Brain microvascular endothelial cell (primary cell): ENCODE measurements at regions not wholly inside any gene's neighbourhood (a gene's known extent, or its start where the extent isn't known, plus 50 kb on each side); places are given as distances from the start of the nearest gene placed in this dataset.
"Not testable (repeated sequence)": the region's sequence is repeated elsewhere in the genome, so short reads cannot be mapped to it uniquely, and the experiment has no call there.

Source experiments
- DNase-seq: peaks from one replicate; pipeline ENCODE4 v3.0.0-alpha.2; 2020
- H3K27ac ChIP-seq: fragments of 250-450 bp; sonication (Bioruptor Pico); 2 replicates; pipeline ENCODE4 v1.5.1; 2020; ENCODE audit warnings: mild to moderate bottlenecking, moderate library complexity
- H3K27me3 ChIP-seq: fragments of 250-450 bp; sonication (Bioruptor Pico); replicated peaks from 2 replicates; pipeline ENCODE4 v1.5.1; 2020; ENCODE audit warnings: mild to moderate bottlenecking
- H3K36me3 ChIP-seq: fragments of 250-450 bp; sonication (Bioruptor Pico); replicated peaks from 2 replicates; pipeline ENCODE4 v1.5.1; 2020; ENCODE audit warnings: mild to moderate bottlenecking
- H3K4me3 ChIP-seq: 2 replicates; pipeline ENCODE4 v1.5.1; 2011; ENCODE audit warnings: low read depth, mild to moderate bottlenecking, control low read depth, low read length, moderate library complexity
- in situ Hi-C: cut with HindIII; loops from 2 replicates; pipeline ENCODE4 v1.10.0; 2017; ENCODE audit warnings: low sequenced_read_pairs, low pct_ligation_motif_present
- TF ChIP-seq, protein P1 (sequence below): IDR thresholded peaks from 2 replicates; pipeline ENCODE4 v1.5.1; 2011; ENCODE audit warnings: low read depth, mild to moderate bottlenecking, moderate library complexity, low read length, control low read depth, inconsistent platforms; ENCODE audit errors: missing control alignments

GRCh38 chr12:34108967-34109366 is 86.7 kb downstream of the ALG10 start:
- TF ChIP-seq, protein P1, sequence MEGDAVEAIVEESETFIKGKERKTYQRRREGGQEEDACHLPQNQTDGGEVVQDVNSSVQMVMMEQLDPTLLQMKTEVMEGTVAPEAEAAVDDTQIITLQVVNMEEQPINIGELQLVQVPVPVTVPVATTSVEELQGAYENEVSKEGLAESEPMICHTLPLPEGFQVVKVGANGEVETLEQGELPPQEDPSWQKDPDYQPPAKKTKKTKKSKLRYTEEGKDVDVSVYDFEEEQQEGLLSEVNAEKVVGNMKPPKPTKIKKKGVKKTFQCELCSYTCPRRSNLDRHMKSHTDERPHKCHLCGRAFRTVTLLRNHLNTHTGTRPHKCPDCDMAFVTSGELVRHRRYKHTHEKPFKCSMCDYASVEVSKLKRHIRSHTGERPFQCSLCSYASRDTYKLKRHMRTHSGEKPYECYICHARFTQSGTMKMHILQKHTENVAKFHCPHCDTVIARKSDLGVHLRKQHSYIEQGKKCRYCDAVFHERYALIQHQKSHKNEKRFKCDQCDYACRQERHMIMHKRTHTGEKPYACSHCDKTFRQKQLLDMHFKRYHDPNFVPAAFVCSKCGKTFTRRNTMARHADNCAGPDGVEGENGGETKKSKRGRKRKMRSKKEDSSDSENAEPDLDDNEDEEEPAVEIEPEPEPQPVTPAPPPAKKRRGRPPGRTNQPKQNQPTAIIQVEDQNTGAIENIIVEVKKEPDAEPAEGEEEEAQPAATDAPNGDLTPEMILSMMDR, result no peak
- no peak for DNase-seq
- Histone ChIP-seq H3K27me3 (no peaks in the 10 kb centered on the region), H3K27ac (no peak overlapping the region), H3K4me3 (no peak overlapping the region), H3K36me3 (no peaks in the 10 kb centered on the region)
- in situ Hi-C loops, result no loop called here

GRCh38 chr12:34109390-34109789 is 87.1 kb downstream of the ALG10 start:
- no peak overlapping the region for H3K27ac ChIP-seq
- no peaks in the 10 kb centered on the region for H3K27me3 ChIP-seq
- TF ChIP-seq, protein P1, result no peak
- no peak overlapping the region for H3K4me3 ChIP-seq
- in situ Hi-C loops, result no loop called here
- H3K36me3 ChIP-seq, result no peaks in the 10 kb centered on the region
- no peak for DNase-seq

GRCh38 chr12:34109909-34110531 is 87.7 kb downstream of the ALG10 start:
- H3K36me3 ChIP-seq, DNase-seq, H3K4me3 ChIP-seq, H3K27me3 ChIP-seq, in situ Hi-C loops, H3K27ac ChIP-seq: not testable (repeated sequence)

- DNase-seq, result no peak
- in situ Hi-C loops, result no loop called here
- no peaks in the 10 kb centered on the region for H3K27me3 ChIP-seq
- no peak overlapping the region for H3K27ac ChIP-seq
- no peaks in the 10 kb centered on the region for H3K36me3 ChIP-seq
- TF ChIP-seq, protein P1, result no peak
- no peak overlapping the region for H3K4me3 ChIP-seq
Measured at GRCh38 chr12:34119366-34119765, 97.1 kb downstream of the ALG10 start.

DNA sequence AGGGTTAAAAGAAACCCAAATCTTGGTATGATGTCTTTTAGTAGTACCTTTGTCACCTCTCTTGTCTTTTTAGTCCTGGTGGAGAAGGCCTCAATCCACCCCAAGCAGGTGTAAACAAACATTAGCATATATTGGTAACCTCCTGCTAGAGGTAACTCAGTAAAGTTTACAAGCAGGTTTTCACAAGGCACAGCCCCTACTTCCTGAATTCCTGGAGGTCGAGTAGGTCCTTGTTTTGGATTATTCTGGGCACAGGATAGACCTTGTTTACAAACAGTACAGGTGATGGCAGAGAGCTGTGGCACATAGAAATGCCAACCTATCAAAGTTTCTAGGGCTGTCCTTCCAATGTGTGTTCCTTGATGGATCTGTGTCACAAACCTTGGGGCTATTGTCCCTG is 99.1 kb downstream of the ALG10 start:
- in situ Hi-C loops, result no loop called here
- H3K27me3 ChIP-seq, result no peaks in the 10 kb centered on the region
- H3K27ac ChIP-seq, result no peak overlapping the region
- no peak for DNase-seq
- no peaks in the 10 kb centered on the region for H3K36me3 ChIP-seq
- TF ChIP-seq, protein P1, result no peak
- no peak overlapping the region for H3K4me3 ChIP-seq

DNA sequence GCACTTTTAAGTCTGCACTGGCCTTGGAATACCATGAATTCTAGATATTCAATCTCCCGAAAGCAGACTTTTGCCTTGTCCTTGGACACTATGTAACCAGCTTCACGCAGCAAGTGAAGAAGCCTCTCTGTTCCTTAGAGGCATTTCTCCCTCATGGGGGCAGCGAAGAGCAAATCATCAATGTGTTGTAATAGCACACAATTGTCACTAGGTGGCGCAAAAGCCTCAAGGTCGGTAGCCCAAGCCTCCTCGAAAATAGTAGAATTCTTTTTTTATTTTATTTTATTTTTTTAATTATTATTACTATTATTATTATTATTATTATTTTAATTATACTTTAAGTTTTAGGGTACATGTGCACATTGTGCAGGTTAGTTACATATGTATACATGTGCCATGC is 100.8 kb downstream of the ALG10 start:
- H3K27me3 ChIP-seq, H3K27ac ChIP-seq, in situ Hi-C loops, H3K36me3 ChIP-seq, H3K4me3 ChIP-seq: not testable (repeated sequence)
- peak; percentile 36 for DNase-seq
- TF ChIP-seq, protein P1, result peak; percentile 77
